ENCODE measurements at regions not wholly inside any gene's neighbourhood (a gene's known extent, or its start where the extent isn't known, plus 50 kb on each side); places are given as distances from the start of the nearest gene placed in this dataset.

GRCh38 chr5:45109062-45109461, 300.3 kb downstream of the MRPS30 start:
- no peak for TF ChIP-seq JUN (IDR thresholded peaks at IDR 0.05; ENCODE audit: borderline replicate concordance, insufficient read depth, insufficient read length, low read depth)
- no peak for TF ChIP-seq MYC (IDR thresholded peaks at IDR 0.05; ENCODE audit: low read depth, low read length)
- no peak for TF ChIP-seq CTCF (IDR thresholded peaks at IDR 0.05; ENCODE audit: extremely low read depth in 1 of 2, insufficient read depth in 1 of 2, low read depth in 1 of 2, low read length in 2 of 2)
